GM18502 (cell line): ENCODE measurements at regions not wholly inside any gene's neighbourhood (a gene's known extent, or its start where the extent isn't known, plus 50 kb on each side); places are given as distances from the start of the nearest gene placed in this dataset.

Source experiments
- ATAC-seq: cut with Tn5 transposase; IDR thresholded peaks from one replicate; pipeline ENCODE4 v1.9.1; 2021; ENCODE audit warnings: mild to moderate bottlenecking; ENCODE audit not compliant: unreplicated experiment, poor library complexity

- ATAC-seq, result no peak
Measured at GRCh38 chr11:122524898-122525297, 130.6 kb upstream of the UBASH3B start.

GRCh38 chr11:122523846-122524805 is 131.4 kb upstream of the UBASH3B start:
- ATAC-seq, result no peak

- ATAC-seq, result no peak
Measured at GRCh38 chr11:122521626-122522025, 133.9 kb upstream of the UBASH3B start.

GRCh38 chr11:122517403-122518379 is 137.8 kb upstream of the UBASH3B start:
- ATAC-seq, result no peak

GRCh38 chr11:122516686-122517085 is 138.8 kb upstream of the UBASH3B start:
- no peak for ATAC-seq

GRCh38 chr11:122513997-122514396 is 141.5 kb upstream of the UBASH3B start:
- ATAC-seq, result no peak

- ATAC-seq, result no peak
Measured at GRCh38 chr11:122513328-122513727, 142.2 kb upstream of the UBASH3B start.

GRCh38 chr11:122512688-122513087 is 142.8 kb upstream of the UBASH3B start:
- ATAC-seq, result no peak

- ATAC-seq, result no peak
Measured at GRCh38 chr11:122509899-122510298, 145.6 kb upstream of the UBASH3B start.

- ATAC-seq, result no peak
Measured at GRCh38 chr11:122509091-122509490, 146.4 kb upstream of the UBASH3B start.

GRCh38 chr11:122505304-122506006 is 150.1 kb upstream of the UBASH3B start:
- peak; percentile 68 for ATAC-seq

GRCh38 chr11:122494221-122494620 is 161.3 kb upstream of the UBASH3B start:
- ATAC-seq, result no peak

GRCh38 chr11:122491509-122491908 is 164.0 kb upstream of the UBASH3B start:
- ATAC-seq, result no peak

- ATAC-seq, result no peak
Measured at GRCh38 chr11:122488892-122489706, 166.4 kb upstream of the UBASH3B start.

GRCh38 chr11:122487669-122488068 is 167.9 kb upstream of the UBASH3B start:
- ATAC-seq, result no peak

GRCh38 chr11:122486793-122487495 is 168.6 kb upstream of the UBASH3B start:
- no peak for ATAC-seq

- no peak for ATAC-seq
Measured at GRCh38 chr11:122478986-122479385, 176.5 kb upstream of the UBASH3B start.

- no peak for ATAC-seq
Measured at GRCh38 chr11:122468965-122469364, 186.6 kb upstream of the UBASH3B start.

- ATAC-seq, result no peak
Measured at GRCh38 chr11:122463530-122463929, 192.0 kb upstream of the UBASH3B start.
